Lower leg skin (tissue), 3 donors: ENCODE measurements at regions not wholly inside any gene's neighbourhood (a gene's known extent, or its start where the extent isn't known, plus 50 kb on each side); places are given as distances from the start of the nearest gene placed in this dataset.

Experiments used
- POLR2A ChIP-seq, 2 donors: fragments of 450-650 bp; IDR thresholded peaks; one replicate each; pipeline ENCODE4 v1.6.1; 2016 to 2017; ENCODE audit warnings: antibody characterized with exemption in 2 of 2, mild to moderate bottlenecking in 1 of 2, moderate library complexity in 1 of 2
- TF ChIP-seq, protein P1 (sequence below), 3 donors: fragments of 450-650 bp; IDR thresholded peaks; one replicate each; pipeline ENCODE4 v1.5.1; 2016; ENCODE audit warnings: antibody characterized with exemption in 3 of 3, mild to moderate bottlenecking in 3 of 3, moderate library complexity in 2 of 3

DNA sequence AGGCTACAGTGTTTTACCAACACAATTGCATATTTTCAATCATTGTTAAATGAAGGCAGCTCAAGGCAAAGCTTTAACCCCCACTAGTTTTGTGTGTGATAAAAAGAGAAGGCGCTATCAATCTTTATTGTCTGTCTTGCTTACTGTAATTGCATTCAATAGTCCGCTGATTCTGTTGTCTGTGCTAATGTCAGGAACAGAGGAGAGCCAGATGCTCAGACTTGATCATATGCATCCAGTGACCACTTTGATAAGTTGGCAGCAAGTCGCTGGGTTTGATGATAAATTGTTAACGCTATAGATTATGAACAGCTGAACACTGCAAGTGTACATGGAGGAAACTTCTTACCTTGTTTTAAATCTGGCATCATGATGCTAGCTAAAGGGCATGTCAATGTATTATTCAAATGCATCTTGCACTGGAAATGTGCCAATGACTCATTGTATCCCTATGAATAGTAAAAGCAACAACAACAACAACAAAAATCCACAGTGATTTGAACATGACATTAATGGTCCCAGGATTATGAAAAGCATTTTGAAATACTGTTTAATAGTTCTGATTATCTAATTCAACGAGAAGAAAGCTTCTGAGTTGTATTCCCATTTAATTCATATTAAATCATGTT lies 423.5 kb upstream of the FANCL start:
- TF ChIP-seq, protein P1, sequence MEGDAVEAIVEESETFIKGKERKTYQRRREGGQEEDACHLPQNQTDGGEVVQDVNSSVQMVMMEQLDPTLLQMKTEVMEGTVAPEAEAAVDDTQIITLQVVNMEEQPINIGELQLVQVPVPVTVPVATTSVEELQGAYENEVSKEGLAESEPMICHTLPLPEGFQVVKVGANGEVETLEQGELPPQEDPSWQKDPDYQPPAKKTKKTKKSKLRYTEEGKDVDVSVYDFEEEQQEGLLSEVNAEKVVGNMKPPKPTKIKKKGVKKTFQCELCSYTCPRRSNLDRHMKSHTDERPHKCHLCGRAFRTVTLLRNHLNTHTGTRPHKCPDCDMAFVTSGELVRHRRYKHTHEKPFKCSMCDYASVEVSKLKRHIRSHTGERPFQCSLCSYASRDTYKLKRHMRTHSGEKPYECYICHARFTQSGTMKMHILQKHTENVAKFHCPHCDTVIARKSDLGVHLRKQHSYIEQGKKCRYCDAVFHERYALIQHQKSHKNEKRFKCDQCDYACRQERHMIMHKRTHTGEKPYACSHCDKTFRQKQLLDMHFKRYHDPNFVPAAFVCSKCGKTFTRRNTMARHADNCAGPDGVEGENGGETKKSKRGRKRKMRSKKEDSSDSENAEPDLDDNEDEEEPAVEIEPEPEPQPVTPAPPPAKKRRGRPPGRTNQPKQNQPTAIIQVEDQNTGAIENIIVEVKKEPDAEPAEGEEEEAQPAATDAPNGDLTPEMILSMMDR (IDR thresholded peaks at IDR 0.05), result no peak
- no peak for TF ChIP-seq POLR2A (IDR thresholded peaks at IDR 0.05)
